ENCODE measurements at regions not wholly inside any gene's neighbourhood (a gene's known extent, or its start where the extent isn't known, plus 50 kb on each side); places are given as distances from the start of the nearest gene placed in this dataset.

GRCh38 chr6:115832186-115832585 lies 228.5 kb downstream of the FRK start:
- no peak overlapping the region for H3K4me3 Mint-ChIP-seq (ENCODE audit: unreplicated experiment)
- peaks cover 10% of the 10 kb centered on the region for H3K36me3 Mint-ChIP-seq (ENCODE audit: unreplicated experiment)
- H3K9me3 Mint-ChIP-seq (ENCODE audit: unreplicated experiment), result peaks cover 8% of the 10 kb centered on the region
- H3K4me1 Mint-ChIP-seq (ENCODE audit: low read depth, unreplicated experiment), result no peaks in the 10 kb centered on the region
- H3K27ac Mint-ChIP-seq (ENCODE audit: unreplicated experiment), result no peak overlapping the region
- TF ChIP-seq, protein P1, sequence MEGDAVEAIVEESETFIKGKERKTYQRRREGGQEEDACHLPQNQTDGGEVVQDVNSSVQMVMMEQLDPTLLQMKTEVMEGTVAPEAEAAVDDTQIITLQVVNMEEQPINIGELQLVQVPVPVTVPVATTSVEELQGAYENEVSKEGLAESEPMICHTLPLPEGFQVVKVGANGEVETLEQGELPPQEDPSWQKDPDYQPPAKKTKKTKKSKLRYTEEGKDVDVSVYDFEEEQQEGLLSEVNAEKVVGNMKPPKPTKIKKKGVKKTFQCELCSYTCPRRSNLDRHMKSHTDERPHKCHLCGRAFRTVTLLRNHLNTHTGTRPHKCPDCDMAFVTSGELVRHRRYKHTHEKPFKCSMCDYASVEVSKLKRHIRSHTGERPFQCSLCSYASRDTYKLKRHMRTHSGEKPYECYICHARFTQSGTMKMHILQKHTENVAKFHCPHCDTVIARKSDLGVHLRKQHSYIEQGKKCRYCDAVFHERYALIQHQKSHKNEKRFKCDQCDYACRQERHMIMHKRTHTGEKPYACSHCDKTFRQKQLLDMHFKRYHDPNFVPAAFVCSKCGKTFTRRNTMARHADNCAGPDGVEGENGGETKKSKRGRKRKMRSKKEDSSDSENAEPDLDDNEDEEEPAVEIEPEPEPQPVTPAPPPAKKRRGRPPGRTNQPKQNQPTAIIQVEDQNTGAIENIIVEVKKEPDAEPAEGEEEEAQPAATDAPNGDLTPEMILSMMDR (IDR thresholded peaks at IDR 0.05; ENCODE audit: partially characterized antibody, unreplicated experiment), result no peak
- no peaks in the 10 kb centered on the region for H3K27me3 Mint-ChIP-seq (ENCODE audit: unreplicated experiment)
- DNase-seq, result no peak

DNA sequence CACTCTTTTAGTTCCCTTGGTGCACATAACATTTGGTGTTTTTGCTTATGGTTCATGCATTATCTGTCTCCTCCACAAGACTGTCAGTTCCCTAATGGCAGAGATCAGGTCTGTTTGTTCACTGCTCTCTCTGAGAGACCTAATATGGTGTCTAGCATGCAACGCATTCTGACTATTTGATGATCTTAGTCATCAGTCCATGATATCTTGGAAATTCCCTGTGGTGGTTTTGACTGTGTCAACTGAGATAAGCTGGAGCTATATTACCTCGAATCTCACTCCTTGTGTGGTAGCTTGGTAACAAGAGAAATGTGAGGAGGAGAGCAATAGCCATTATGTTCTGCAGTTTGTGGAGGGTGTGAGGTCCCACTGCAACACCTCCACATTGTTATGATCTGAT lies 229.8 kb downstream of the FRK start:
- Mint-ChIP-seq H3K4me3 (ENCODE audit: unreplicated experiment) (no peak overlapping the region), H3K9me3 (ENCODE audit: unreplicated experiment) (peaks cover 5% of the 10 kb centered on the region), H3K27ac (ENCODE audit: unreplicated experiment) (no peak overlapping the region), H3K4me1 (ENCODE audit: low read depth, unreplicated experiment) (no peaks in the 10 kb centered on the region), H3K36me3 (ENCODE audit: unreplicated experiment) (peaks cover 6% of the 10 kb centered on the region), H3K27me3 (ENCODE audit: unreplicated experiment) (no peaks in the 10 kb centered on the region)
- TF ChIP-seq, protein P1 (IDR thresholded peaks at IDR 0.05; ENCODE audit: partially characterized antibody, unreplicated experiment), result no peak
- DNase-seq, result no peak

DNA sequence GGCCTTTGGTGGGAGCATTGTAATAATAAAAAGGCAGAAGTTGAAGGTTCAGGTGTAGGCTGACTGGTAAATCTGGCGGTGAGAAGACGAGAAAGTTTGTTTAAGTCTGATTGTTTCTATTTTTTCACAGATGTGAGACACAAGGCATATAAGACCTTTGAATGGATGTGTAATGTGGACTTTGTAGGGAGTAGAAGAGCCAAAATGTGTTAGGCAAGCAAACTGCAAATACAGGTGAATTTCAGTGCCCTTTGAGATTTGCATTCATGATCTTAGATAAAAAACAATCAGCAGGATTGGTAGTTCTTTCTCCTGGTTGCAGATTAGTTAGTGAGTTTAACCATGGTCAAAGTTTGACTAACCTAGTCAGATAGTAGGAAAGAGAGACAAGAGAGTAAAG lies 238.9 kb downstream of the FRK start:
- Mint-ChIP-seq H3K4me1 (ENCODE audit: low read depth, unreplicated experiment) (peaks cover 5% of the 10 kb centered on the region), H3K9me3 (ENCODE audit: unreplicated experiment) (peaks cover 2% of the 10 kb centered on the region), H3K36me3 (ENCODE audit: unreplicated experiment) (no peaks in the 10 kb centered on the region), H3K27me3 (ENCODE audit: unreplicated experiment) (peaks cover 3% of the 10 kb centered on the region), H3K27ac (ENCODE audit: unreplicated experiment) (no peak overlapping the region), H3K4me3 (ENCODE audit: unreplicated experiment) (no peak overlapping the region)
- DNase-seq, result no peak
- TF ChIP-seq, protein P1 (IDR thresholded peaks at IDR 0.05; ENCODE audit: partially characterized antibody, unreplicated experiment), result no peak

- TF ChIP-seq, protein P1 (IDR thresholded peaks at IDR 0.05; ENCODE audit: partially characterized antibody, unreplicated experiment), result no peak
- Mint-ChIP-seq H3K27me3 (ENCODE audit: unreplicated experiment) (peaks cover 3% of the 10 kb centered on the region), H3K27ac (ENCODE audit: unreplicated experiment) (no peak overlapping the region), H3K36me3 (ENCODE audit: unreplicated experiment) (no peaks in the 10 kb centered on the region), H3K9me3 (ENCODE audit: unreplicated experiment) (peaks cover 2% of the 10 kb centered on the region), H3K4me1 (ENCODE audit: low read depth, unreplicated experiment) (peaks cover 5% of the 10 kb centered on the region), H3K4me3 (ENCODE audit: unreplicated experiment) (no peak overlapping the region)
- DNase-seq, result no peak
These were observed 241.2 kb downstream of the FRK start for GRCh38 chr6:115819506-115819905.

- no peak overlapping the region for H3K27ac Mint-ChIP-seq (ENCODE audit: unreplicated experiment)
- no peaks in the 10 kb centered on the region for H3K36me3 Mint-ChIP-seq (ENCODE audit: unreplicated experiment)
- peaks cover 5% of the 10 kb centered on the region for H3K4me1 Mint-ChIP-seq (ENCODE audit: low read depth, unreplicated experiment)
- peaks cover 3% of the 10 kb centered on the region for H3K27me3 Mint-ChIP-seq (ENCODE audit: unreplicated experiment)
- TF ChIP-seq, protein P1 (IDR thresholded peaks at IDR 0.05; ENCODE audit: partially characterized antibody, unreplicated experiment), result no peak
- H3K9me3 Mint-ChIP-seq (ENCODE audit: unreplicated experiment), result peaks cover 2% of the 10 kb centered on the region
- no peak overlapping the region for H3K4me3 Mint-ChIP-seq (ENCODE audit: unreplicated experiment)
- DNase-seq, result no peak
These were observed 243.5 kb downstream of the FRK start for GRCh38 chr6:115817161-115817560.
